GM23338 (cell line): ENCODE measurements at regions not wholly inside any gene's neighbourhood (a gene's known extent, or its start where the extent isn't known, plus 50 kb on each side); places are given as distances from the start of the nearest gene placed in this dataset.

Source experiments
- ATAC-seq: fragments of 200-7000 bp; cut with Tn5 transposase; 3 replicates; pipeline ENCODE4 v1.9.1; 2020
- DNase-seq: peaks from one replicate; pipeline ENCODE4 v3.0.0-alpha.2; 2015; ENCODE audit warnings: low spot score
- H2AFZ ChIP-seq: fragments of 200-600 bp; sonication (generic); 2 replicates; pipeline ENCODE4 v1.8.0; 2016; ENCODE audit warnings: antibody characterized with exemption, mild to moderate bottlenecking, moderate library complexity
- H3F3A ChIP-seq: fragments of 200-600 bp; sonication (generic); replicated peaks from 2 replicates; pipeline ENCODE4 v1.8.0; 2017; ENCODE audit warnings: antibody characterized with exemption, mixed run types, low read depth
- H3K27ac ChIP-seq: fragments of 200-600 bp; sonication (generic); 2 replicates; pipeline ENCODE4 v1.6.1; 2016; ENCODE audit warnings: low read depth
- H3K27me3 ChIP-seq: fragments of 200-600 bp; sonication (generic); 2 replicates; pipeline ENCODE4 v1.8.0; 2016; ENCODE audit warnings: mild to moderate bottlenecking, mixed run types, moderate library complexity; ENCODE audit not compliant: insufficient read depth
- H3K36me3 ChIP-seq: fragments of 200-600 bp; sonication (generic); 2 replicates; pipeline ENCODE4 v1.8.0; 2016; ENCODE audit warnings: mild to moderate bottlenecking; ENCODE audit not compliant: insufficient read depth
- H3K4me1 ChIP-seq: fragments of 200-600 bp; sonication (generic); 2 replicates; pipeline ENCODE4 v1.8.0; 2016; ENCODE audit warnings: mild to moderate bottlenecking, moderate library complexity; ENCODE audit not compliant: insufficient read depth
- H3K4me2 ChIP-seq: fragments of 200-600 bp; sonication (generic); 2 replicates; pipeline ENCODE4 v1.7.1; 2017; ENCODE audit warnings: mixed run types
- H3K4me3 ChIP-seq: fragments of 200-600 bp; sonication (generic); 2 replicates; pipeline ENCODE4 v1.6.1; 2016; ENCODE audit warnings: mixed run types
- H3K79me2 ChIP-seq: fragments of 200-600 bp; sonication (generic); replicated peaks from 2 replicates; pipeline ENCODE4 v1.8.0; 2017; ENCODE audit warnings: mild to moderate bottlenecking; ENCODE audit not compliant: insufficient read depth
- H3K9me2 ChIP-seq: fragments of 200-600 bp; sonication (generic); 2 replicates; pipeline ENCODE4 v1.8.0; 2017; ENCODE audit not compliant: insufficient read depth
- H4K20me1 ChIP-seq: fragments of 200-600 bp; sonication (generic); replicated peaks from 2 replicates; pipeline ENCODE4 v1.8.0; 2017; ENCODE audit warnings: mild to moderate bottlenecking; ENCODE audit not compliant: insufficient read depth
- H3K27ac Mint-ChIP-seq: 2 replicates; pipeline ENCODE4 v1.8.0; 2020; ENCODE audit warnings: inconsistent platforms, mild to moderate bottlenecking, moderate library complexity, mixed read lengths
- H3K27me3 Mint-ChIP-seq: 3 replicates; pipeline ENCODE4 v1.8.0; 2022; ENCODE audit warnings: low read depth, mild to moderate bottlenecking, moderate library complexity, mixed read lengths, inconsistent platforms; ENCODE audit not compliant: insufficient read depth, poor library complexity
- H3K36me3 Mint-ChIP-seq: 3 replicates; pipeline ENCODE4 v1.8.0; 2021; ENCODE audit warnings: low read depth, mild to moderate bottlenecking, inconsistent platforms, moderate library complexity, mixed read lengths
- H3K4me1 Mint-ChIP-seq: 3 replicates; pipeline ENCODE4 v1.8.0; 2020; ENCODE audit warnings: mild to moderate bottlenecking, inconsistent platforms, mixed read lengths
- H3K4me3 Mint-ChIP-seq: 3 replicates; pipeline ENCODE4 v1.8.0; 2021; ENCODE audit warnings: moderate library complexity, mild to moderate bottlenecking, inconsistent platforms, mixed read lengths
- H3K9me3 Mint-ChIP-seq: 3 replicates; pipeline ENCODE4 v1.8.0; 2020; ENCODE audit warnings: moderate library complexity, mild to moderate bottlenecking, inconsistent platforms, mixed read lengths
- CREB1 ChIP-seq: fragments of 250-450 bp; sonication (Bioruptor Pico); IDR thresholded peaks from 2 replicates; pipeline ENCODE4 v1.5.0; 2020; ENCODE audit warnings: low read depth, mild to moderate bottlenecking, moderate library complexity
- ETS1 ChIP-seq: IDR thresholded peaks from 2 replicates; pipeline ENCODE4 v1.6.1; 2016; ENCODE audit warnings: antibody characterized with exemption
- EZH2phosphoT487 ChIP-seq: fragments of 200-600 bp; sonication (generic); IDR thresholded peaks from one replicate; pipeline ENCODE4 v1.8.1; 2018; ENCODE audit warnings: antibody characterized with exemption; ENCODE audit not compliant: unreplicated experiment
- NANOG ChIP-seq: IDR thresholded peaks from 2 replicates; pipeline ENCODE4 v1.6.1; 2016; ENCODE audit warnings: antibody characterized with exemption, borderline replicate concordance
- POLR2AphosphoS5 ChIP-seq: IDR thresholded peaks from 2 replicates; pipeline ENCODE4 v1.6.1; 2016; ENCODE audit warnings: antibody characterized with exemption, low read depth
- REST ChIP-seq: IDR thresholded peaks from one replicate; pipeline ENCODE4 v1.6.1; 2018; ENCODE audit warnings: antibody characterized with exemption; ENCODE audit not compliant: unreplicated experiment
- STAT1 ChIP-seq: IDR thresholded peaks from one replicate; pipeline ENCODE4 v1.6.1; 2016; ENCODE audit warnings: antibody characterized with exemption; ENCODE audit not compliant: unreplicated experiment
- ZNF114 ChIP-seq: fragments of 250-450 bp; sonication (Bioruptor Pico); IDR thresholded peaks from 2 replicates; pipeline ENCODE4 v1.5.0; 2020; ENCODE audit warnings: mild to moderate bottlenecking, moderate library complexity
- ZNF331 ChIP-seq: fragments of 250-450 bp; sonication (Bioruptor Pico); IDR thresholded peaks from 2 replicates; pipeline ENCODE4 v1.5.0; 2020; ENCODE audit warnings: low read depth, mild to moderate bottlenecking, moderate library complexity
- TF ChIP-seq, protein P1 (sequence below), 2 experiments: fragments of 200-600 bp in 1 of 2; sonication (generic) in 1 of 2; conservative IDR thresholded peaks; 2 replicates each; pipeline versions ENCODE4 v1.5.1 to v1.6.1; 2016 to 2017; ENCODE audit warnings: antibody characterized with exemption in 2 of 2, low read depth in 2 of 2, mild to moderate bottlenecking in 2 of 2, moderate library complexity in 1 of 2

- Mint-ChIP-seq H3K4me1 (peaks cover 13% of the 10 kb centered on the region), H3K9me3 (peaks cover 2% of the 10 kb centered on the region; the same call in 1 of the 3 replicates), H3K36me3 (no peaks in the 10 kb centered on the region), H3K27ac (no peak overlapping the region), H3K4me3 (no peak overlapping the region), H3K27me3 (peaks cover 1% of the 10 kb centered on the region)
- Histone ChIP-seq H3F3A (no peaks in the 10 kb centered on the region), H3K36me3 (0 out of 2 replicates have a peak, but pooled peaks cover 4% of the 10 kb centered on the region), H3K4me2 (no peak overlapping the region), H3K4me3 (no peak overlapping the region), H2AFZ (no peak overlapping the region), H3K79me2 (no peaks in the 10 kb centered on the region), H3K4me1 (no peaks in the 10 kb centered on the region), H3K27ac (no peak overlapping the region), H3K9me2 (no peaks in the 10 kb centered on the region), H4K20me1 (no peaks in the 10 kb centered on the region), H3K27me3 (no peaks in the 10 kb centered on the region)
- no peak for ATAC-seq
- TF ChIP-seq CREB1: no peak
- TF ChIP-seq ZNF331: no peak
- TF ChIP-seq REST: no peak
- TF ChIP-seq STAT1: no peak
- TF ChIP-seq EZH2phosphoT487: no peak
- TF ChIP-seq, protein P1, sequence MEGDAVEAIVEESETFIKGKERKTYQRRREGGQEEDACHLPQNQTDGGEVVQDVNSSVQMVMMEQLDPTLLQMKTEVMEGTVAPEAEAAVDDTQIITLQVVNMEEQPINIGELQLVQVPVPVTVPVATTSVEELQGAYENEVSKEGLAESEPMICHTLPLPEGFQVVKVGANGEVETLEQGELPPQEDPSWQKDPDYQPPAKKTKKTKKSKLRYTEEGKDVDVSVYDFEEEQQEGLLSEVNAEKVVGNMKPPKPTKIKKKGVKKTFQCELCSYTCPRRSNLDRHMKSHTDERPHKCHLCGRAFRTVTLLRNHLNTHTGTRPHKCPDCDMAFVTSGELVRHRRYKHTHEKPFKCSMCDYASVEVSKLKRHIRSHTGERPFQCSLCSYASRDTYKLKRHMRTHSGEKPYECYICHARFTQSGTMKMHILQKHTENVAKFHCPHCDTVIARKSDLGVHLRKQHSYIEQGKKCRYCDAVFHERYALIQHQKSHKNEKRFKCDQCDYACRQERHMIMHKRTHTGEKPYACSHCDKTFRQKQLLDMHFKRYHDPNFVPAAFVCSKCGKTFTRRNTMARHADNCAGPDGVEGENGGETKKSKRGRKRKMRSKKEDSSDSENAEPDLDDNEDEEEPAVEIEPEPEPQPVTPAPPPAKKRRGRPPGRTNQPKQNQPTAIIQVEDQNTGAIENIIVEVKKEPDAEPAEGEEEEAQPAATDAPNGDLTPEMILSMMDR (conservative IDR thresholded peaks at IDR 0.05; ENCODE audit: low read depth in 2 of 2): no peak
- no peak for TF ChIP-seq ETS1
- TF ChIP-seq ZNF114 (CRISPR knock-in tag): no peak
- TF ChIP-seq NANOG: no peak
- no peak for TF ChIP-seq POLR2AphosphoS5
- DNase-seq: no peak
These were observed 479.2 kb downstream of the CDH26 start for GRCh38 chr20:60437418-60437817.
